ENCODE measurements at regions not wholly inside any gene's neighbourhood (a gene's known extent, or its start where the extent isn't known, plus 50 kb on each side); places are given as distances from the start of the nearest gene placed in this dataset.

- no peak for TF ChIP-seq POLR2A (IDR thresholded peaks at IDR 0.05)
- TF ChIP-seq, protein P1, sequence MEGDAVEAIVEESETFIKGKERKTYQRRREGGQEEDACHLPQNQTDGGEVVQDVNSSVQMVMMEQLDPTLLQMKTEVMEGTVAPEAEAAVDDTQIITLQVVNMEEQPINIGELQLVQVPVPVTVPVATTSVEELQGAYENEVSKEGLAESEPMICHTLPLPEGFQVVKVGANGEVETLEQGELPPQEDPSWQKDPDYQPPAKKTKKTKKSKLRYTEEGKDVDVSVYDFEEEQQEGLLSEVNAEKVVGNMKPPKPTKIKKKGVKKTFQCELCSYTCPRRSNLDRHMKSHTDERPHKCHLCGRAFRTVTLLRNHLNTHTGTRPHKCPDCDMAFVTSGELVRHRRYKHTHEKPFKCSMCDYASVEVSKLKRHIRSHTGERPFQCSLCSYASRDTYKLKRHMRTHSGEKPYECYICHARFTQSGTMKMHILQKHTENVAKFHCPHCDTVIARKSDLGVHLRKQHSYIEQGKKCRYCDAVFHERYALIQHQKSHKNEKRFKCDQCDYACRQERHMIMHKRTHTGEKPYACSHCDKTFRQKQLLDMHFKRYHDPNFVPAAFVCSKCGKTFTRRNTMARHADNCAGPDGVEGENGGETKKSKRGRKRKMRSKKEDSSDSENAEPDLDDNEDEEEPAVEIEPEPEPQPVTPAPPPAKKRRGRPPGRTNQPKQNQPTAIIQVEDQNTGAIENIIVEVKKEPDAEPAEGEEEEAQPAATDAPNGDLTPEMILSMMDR (IDR thresholded peaks at IDR 0.05): no peak
- no peak for TF ChIP-seq POLR2AphosphoS5 (IDR thresholded peaks at IDR 0.05)
- TF ChIP-seq EP300 (IDR thresholded peaks at IDR 0.05): no peak
Measured at GRCh38 chr6:18846327-18846726, 459.2 kb downstream of the RNF144B start.

All from sigmoid colon (tissue), 4 donors.